ENCODE measurements at regions not wholly inside any gene's neighbourhood (a gene's known extent, or its start where the extent isn't known, plus 50 kb on each side); places are given as distances from the start of the nearest gene placed in this dataset.

DNA sequence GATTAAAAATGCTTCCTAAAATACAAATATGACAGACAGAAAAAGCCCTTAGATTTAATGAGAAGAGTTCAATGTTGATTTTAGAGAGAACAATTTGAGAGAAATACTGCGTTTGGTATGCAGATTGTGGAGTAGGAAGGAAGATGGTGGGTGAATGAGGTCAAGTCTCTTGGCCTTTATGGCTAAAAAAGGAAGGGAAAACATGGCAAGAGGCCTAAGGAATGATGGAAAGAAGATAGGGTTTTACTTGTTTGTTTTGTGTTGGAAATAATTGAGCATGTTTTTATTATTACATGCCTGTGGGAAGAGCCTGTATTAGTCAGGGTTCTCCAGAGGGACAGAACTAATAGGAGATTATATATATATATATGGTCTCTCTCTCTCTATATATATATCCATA is 318.1 kb downstream of the TRIB2 start:
- Mint-ChIP-seq H3K36me3 (ENCODE audit: low read depth) (no peaks in the 10 kb centered on the region), H3K4me3 (no peak overlapping the region)

DNA sequence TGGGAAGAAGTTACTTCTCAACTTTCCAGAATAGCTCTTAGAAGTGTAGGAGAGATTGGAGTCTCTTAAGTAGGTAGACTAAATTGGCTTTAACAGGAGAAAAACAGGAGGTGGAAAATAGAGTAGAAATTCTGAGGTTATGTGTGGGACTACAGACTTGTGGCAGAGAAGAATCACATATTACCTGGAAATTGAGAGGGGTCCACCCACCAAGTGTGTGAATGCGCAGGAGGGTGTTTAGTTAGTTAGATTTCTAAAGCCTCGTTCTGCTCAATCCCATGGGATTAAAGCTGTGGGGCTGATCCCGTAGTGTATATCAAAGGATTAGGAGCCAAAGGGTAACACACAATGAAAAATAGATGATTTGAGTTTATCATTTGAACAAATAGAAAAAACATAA is 319.1 kb downstream of the TRIB2 start:
- no peaks in the 10 kb centered on the region for H3K27me3 Mint-ChIP-seq (ENCODE audit: low read depth)
- H3K27ac Mint-ChIP-seq: no peak overlapping the region
- no peaks in the 10 kb centered on the region for H3K36me3 Mint-ChIP-seq (ENCODE audit: low read depth)
- no peaks in the 10 kb centered on the region for H3K4me1 Mint-ChIP-seq (ENCODE audit: low read depth)
- H3K4me3 Mint-ChIP-seq: no peak overlapping the region
- peaks cover 3% of the 10 kb centered on the region for H3K9me3 Mint-ChIP-seq

More for the DNA sequence above, 318.1 kb downstream of the TRIB2 start:
- H3K9me3 Mint-ChIP-seq: no peaks in the 10 kb centered on the region
- H3K27me3 Mint-ChIP-seq (ENCODE audit: low read depth): no peaks in the 10 kb centered on the region
- H3K4me1 Mint-ChIP-seq (ENCODE audit: low read depth): no peaks in the 10 kb centered on the region
- no peak overlapping the region for H3K27ac Mint-ChIP-seq

DNA sequence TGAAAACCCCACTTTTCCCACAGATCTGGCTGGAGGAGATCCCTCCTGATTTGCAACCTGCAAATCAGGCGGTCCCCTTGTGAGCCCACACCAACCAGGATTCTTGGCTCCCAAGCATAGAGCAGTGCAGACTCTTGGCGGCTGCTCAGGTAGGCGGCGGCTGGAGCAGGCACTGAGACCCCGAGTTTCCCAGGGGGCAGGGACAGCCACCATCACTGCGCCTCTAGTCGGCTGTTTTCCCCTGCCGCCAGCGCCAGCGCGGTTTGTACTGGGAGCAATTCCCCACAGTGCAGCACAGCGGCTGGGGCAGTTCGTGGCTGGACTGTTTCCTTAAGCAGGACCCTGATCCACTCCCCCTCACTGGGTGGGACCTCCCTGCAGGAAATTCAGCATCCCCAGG is 323.3 kb downstream of the TRIB2 start:
- Mint-ChIP-seq H3K27ac (no peak overlapping the region), H3K36me3 (ENCODE audit: low read depth) (no peaks in the 10 kb centered on the region), H3K27me3 (ENCODE audit: low read depth) (no peaks in the 10 kb centered on the region), H3K9me3 (peaks cover 10% of the 10 kb centered on the region), H3K4me1 (ENCODE audit: low read depth) (no peaks in the 10 kb centered on the region), H3K4me3 (no peak overlapping the region)

DNA sequence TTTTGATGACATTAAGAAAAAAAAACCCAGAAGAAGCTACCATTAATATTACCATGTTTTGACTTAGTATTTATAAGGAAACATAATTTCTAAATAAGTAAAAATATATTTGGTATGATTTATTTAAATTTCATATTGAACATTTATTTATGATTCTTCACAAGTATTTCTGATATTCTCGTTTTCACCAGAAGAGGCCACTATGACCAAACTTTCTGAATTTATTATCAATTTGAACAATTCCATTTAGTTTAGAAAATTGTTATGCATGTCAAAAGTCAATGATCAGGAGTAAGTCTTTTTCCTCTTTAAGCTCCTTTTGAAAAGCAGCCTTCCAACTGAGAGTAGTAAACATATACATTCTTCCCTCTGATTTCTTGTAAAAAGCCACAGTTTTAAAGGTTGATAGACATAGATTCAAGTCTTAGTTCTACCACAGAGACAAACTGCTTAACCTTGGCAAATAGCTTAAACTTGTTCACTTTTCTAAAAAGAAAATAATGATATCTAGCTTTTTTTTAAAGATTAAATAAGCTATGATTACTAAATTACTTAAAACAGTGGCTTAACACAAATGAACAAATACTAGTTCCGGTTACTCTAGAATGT is 329.9 kb downstream of the TRIB2 start:
- peaks cover 8% of the 10 kb centered on the region for H3K27me3 Mint-ChIP-seq (ENCODE audit: low read depth)
- H3K4me3 Mint-ChIP-seq: no peak overlapping the region
- H3K27ac Mint-ChIP-seq: no peak overlapping the region
- no peaks in the 10 kb centered on the region for H3K9me3 Mint-ChIP-seq
- no peaks in the 10 kb centered on the region for H3K36me3 Mint-ChIP-seq (ENCODE audit: low read depth)
- no peaks in the 10 kb centered on the region for H3K4me1 Mint-ChIP-seq (ENCODE audit: low read depth)

DNA sequence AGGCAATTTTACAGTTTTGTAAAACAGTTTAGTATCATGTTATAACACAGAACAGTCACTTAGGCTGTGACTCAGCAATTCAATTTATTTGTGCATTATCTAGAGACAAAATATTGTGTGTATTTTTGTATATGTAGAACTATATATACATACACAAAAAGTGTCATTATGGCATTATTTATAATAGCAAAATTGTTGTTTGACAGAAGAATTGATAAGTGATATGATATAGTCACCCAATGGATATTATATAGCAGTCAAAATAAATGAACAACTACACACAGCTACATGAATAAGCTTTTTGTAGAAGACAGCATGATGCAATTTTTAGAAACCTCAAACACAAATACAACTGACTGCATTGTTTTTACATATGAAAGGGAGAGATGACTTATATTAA is 334.0 kb downstream of the TRIB2 start:
- Mint-ChIP-seq H3K4me1 (ENCODE audit: low read depth) (no peaks in the 10 kb centered on the region), H3K36me3 (ENCODE audit: low read depth) (no peaks in the 10 kb centered on the region), H3K4me3 (no peak overlapping the region), H3K9me3 (no peaks in the 10 kb centered on the region), H3K27ac (no peak overlapping the region), H3K27me3 (ENCODE audit: low read depth) (peaks cover 8% of the 10 kb centered on the region)

DNA sequence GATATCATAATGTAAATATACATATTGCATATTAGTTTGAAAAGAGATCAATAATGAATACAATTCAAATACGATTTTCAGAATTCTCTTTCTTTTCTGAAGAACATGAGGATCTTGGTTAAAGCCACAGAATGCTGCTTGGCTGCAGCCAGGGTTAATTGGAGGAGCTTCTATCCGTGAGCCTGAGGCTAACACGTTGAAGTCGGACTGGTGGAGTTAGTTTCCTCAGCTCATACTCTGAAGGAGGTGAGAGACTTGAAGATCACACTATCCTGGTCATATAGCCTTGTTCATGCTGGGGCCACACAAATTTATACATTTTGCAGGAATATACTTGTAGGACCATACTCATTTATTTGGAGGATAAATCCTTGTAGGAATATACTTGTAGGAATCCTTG is 335.8 kb downstream of the TRIB2 start:
- peaks cover 5% of the 10 kb centered on the region for H3K27me3 Mint-ChIP-seq (ENCODE audit: low read depth)
- no peaks in the 10 kb centered on the region for H3K4me1 Mint-ChIP-seq (ENCODE audit: low read depth)
- H3K27ac Mint-ChIP-seq: no peak overlapping the region
- H3K36me3 Mint-ChIP-seq (ENCODE audit: low read depth): no peaks in the 10 kb centered on the region
- H3K9me3 Mint-ChIP-seq: no peaks in the 10 kb centered on the region
- H3K4me3 Mint-ChIP-seq: no peak overlapping the region

DNA sequence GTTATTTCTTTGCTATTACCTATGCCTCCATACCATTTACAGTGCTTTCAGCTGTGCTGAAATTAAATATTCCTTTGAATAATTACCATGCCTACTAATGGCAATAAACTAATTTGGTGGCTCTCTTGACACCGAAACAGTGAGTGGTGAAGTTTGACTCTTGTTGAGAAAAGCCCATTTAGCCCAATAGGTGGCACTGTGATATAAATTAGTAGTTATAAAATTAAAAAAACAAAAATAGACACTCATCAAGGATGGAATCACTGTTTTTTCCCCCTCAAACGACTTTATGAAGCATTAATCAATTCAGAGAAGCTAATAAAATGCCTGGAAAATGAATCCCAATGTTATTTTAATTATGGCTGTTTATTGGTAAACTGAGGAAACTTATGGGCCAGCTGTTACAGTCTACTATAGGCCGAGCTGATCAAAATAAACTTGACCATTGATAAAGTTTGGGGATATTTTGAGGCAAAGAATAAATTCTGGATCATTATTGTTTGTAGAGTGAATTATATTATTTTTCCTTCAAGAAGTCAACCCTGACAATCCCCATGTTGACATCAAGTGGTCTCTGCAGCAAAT is 339.6 kb downstream of the TRIB2 start:
- Mint-ChIP-seq H3K4me3 (no peak overlapping the region), H3K4me1 (ENCODE audit: low read depth) (no peaks in the 10 kb centered on the region), H3K36me3 (ENCODE audit: low read depth) (no peaks in the 10 kb centered on the region), H3K27ac (no peak overlapping the region), H3K9me3 (no peaks in the 10 kb centered on the region), H3K27me3 (ENCODE audit: low read depth) (no peaks in the 10 kb centered on the region)

DNA sequence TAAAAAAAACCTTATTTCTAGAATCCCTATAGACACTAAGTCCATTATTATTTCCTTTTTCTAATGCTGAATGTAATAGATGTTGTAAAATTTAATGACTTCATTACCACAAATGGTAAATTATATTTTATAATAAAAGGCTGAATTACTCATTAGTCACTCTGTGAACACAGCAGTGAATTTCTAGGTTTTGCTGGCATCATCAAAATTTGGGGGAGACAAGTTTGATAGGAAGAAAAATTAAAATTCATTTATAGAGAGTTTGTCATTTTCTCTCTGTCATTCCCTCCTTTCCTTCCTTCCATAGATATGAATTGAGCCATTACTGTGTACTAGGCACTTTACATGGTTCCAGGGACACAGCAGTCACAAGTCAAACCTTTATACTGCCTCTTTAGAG is 340.9 kb downstream of the TRIB2 start:
- Mint-ChIP-seq H3K27ac (no peak overlapping the region), H3K27me3 (ENCODE audit: low read depth) (no peaks in the 10 kb centered on the region), H3K4me3 (no peak overlapping the region), H3K4me1 (ENCODE audit: low read depth) (no peaks in the 10 kb centered on the region), H3K36me3 (ENCODE audit: low read depth) (no peaks in the 10 kb centered on the region), H3K9me3 (no peaks in the 10 kb centered on the region)

DNA sequence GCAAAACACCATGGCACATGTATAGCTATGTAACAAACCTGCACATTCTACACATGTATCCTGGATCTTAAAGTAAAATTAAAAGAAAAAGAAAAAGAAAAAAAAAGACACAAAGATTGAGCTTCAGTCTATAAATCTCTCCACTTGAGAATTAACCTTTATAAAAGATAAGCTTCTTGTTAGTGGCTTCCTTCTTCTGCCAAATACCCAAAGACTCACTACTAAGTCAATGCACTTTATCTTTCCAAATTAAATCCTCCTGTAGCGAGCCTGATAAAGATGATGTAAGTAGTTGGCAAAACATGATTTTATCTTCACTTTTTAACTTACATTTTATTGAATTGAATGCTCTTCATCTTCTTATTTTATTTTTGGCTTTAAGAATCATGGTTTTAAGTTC is 349.9 kb downstream of the TRIB2 start:
- Mint-ChIP-seq H3K27ac (no peak overlapping the region), H3K36me3 (ENCODE audit: low read depth) (no peaks in the 10 kb centered on the region), H3K27me3 (ENCODE audit: low read depth) (peaks cover 5% of the 10 kb centered on the region), H3K9me3 (no peaks in the 10 kb centered on the region), H3K4me3 (no peak overlapping the region), H3K4me1 (ENCODE audit: low read depth) (no peaks in the 10 kb centered on the region)

DNA sequence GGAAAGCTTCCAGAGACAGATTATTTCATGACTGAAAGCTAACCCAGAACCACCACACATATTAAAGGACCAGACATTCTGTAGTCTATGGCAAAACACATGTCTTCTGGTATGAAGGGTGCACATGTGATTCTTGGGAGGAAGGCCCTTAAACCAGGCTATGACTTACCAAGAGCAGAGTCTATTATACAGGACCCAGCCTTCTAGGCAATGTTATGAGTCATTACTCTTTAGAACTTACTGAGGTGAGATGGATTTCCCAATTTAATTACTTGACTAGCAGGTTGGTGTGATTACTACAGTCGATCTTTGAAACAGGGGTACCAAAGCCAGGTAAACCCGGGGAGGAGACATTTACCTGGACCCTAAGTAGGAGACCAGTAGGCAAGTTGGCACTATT is 350.8 kb downstream of the TRIB2 start:
- Mint-ChIP-seq H3K4me1 (ENCODE audit: low read depth) (no peaks in the 10 kb centered on the region), H3K27ac (no peak overlapping the region), H3K36me3 (ENCODE audit: low read depth) (no peaks in the 10 kb centered on the region), H3K27me3 (ENCODE audit: low read depth) (peaks cover 5% of the 10 kb centered on the region), H3K4me3 (no peak overlapping the region), H3K9me3 (no peaks in the 10 kb centered on the region)

DNA sequence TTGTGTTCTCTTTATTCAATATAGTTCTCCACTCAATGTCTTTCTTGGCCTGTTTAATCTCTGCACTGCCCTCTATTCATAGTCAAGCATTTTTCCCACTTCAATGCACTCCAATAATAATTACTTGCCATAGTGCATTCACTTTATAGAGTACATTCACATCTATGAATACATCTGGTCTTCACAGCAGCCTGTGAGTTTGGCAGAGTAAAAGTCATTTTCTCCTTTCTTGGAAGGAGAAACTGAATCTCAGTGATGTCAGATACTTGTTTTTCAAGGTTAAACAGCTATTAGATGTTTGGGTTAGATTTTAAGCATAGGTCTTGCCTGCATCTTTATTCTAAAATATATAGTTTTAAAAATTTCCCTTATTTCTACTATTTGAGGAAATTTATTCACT is 373.2 kb downstream of the TRIB2 start:
- no peaks in the 10 kb centered on the region for H3K27me3 Mint-ChIP-seq (ENCODE audit: low read depth)
- H3K27ac Mint-ChIP-seq: no peak overlapping the region
- H3K4me3 Mint-ChIP-seq: no peak overlapping the region
- H3K9me3 Mint-ChIP-seq: no peaks in the 10 kb centered on the region
- no peaks in the 10 kb centered on the region for H3K36me3 Mint-ChIP-seq (ENCODE audit: low read depth)
- no peaks in the 10 kb centered on the region for H3K4me1 Mint-ChIP-seq (ENCODE audit: low read depth)

DNA sequence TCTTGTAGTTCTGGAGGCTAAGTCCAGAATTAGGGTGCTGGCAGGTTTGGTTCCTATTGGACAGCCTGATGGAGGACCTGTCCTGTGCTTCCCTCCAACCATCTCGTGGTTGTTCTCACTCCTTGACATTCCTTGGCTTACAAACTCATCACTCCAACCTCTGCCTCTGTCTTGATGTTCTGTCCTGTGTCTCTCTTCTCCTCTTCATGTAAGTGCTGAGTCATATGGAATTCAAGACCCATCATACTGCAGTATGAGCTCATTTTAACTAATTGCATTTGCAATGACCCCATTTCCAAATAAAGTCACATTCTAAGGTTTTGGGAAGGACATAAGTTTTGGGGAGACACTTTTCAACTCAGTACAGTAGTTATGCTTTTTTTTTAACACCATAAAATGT is 374.7 kb downstream of the TRIB2 start:
- Mint-ChIP-seq H3K4me1 (ENCODE audit: low read depth) (no peaks in the 10 kb centered on the region), H3K27ac (no peak overlapping the region), H3K36me3 (ENCODE audit: low read depth) (no peaks in the 10 kb centered on the region), H3K4me3 (no peak overlapping the region), H3K27me3 (ENCODE audit: low read depth) (no peaks in the 10 kb centered on the region), H3K9me3 (no peaks in the 10 kb centered on the region)

DNA sequence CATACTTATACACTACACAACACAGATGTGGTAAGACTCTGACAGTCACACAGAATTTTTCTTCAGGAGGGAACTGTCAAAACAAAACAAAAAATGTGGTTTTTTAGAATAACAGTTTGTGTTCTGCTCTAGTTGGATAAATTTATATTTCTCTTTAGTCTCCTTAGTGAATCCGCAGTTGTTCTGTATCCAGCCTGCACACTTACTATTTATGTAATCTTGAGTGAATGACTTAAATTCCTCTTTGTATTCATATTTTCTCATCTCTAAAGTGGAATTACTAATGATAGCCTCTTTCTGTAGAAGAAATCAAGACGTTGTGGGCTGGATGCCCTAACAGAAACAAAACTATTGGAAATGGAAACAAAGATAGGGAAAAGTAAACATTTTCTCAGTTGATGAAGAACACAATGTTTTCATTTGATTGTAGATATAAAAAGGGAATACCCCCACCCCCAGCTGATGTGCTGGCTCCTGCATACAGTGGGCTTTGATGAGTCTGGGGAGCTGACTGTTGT is 375.2 kb downstream of the TRIB2 start:
- Mint-ChIP-seq H3K4me1 (ENCODE audit: low read depth) (no peaks in the 10 kb centered on the region), H3K4me3 (no peak overlapping the region), H3K27me3 (ENCODE audit: low read depth) (no peaks in the 10 kb centered on the region), H3K27ac (no peak overlapping the region), H3K36me3 (ENCODE audit: low read depth) (no peaks in the 10 kb centered on the region), H3K9me3 (no peaks in the 10 kb centered on the region)

DNA sequence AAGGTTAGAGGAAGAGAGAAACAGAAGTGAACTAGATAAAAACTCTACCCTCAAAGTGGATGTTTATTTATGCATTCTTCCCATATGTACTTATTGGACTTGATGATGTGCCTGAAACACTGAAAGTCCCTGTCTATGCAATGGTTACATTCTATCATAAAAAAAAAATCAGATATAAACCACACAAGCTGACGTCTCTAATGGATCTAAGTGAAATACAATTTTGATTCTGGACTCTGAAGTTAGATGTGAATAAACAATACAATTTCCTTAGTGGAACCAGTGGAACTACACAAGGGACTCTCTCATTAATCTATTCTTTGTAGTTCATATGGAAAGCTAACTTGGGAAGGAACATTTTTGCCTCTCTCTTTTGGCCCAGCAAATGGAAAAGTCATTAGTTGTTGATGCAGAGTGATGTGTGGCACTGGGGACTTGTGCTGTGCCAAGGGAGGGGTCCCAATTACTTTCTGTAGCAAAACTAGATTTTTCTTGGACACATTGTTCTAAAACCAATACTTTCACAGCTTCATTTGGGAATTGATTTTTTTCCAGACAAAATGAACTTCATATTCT is 376.8 kb downstream of the TRIB2 start:
- Mint-ChIP-seq H3K36me3 (ENCODE audit: low read depth) (no peaks in the 10 kb centered on the region), H3K27ac (no peak overlapping the region), H3K27me3 (ENCODE audit: low read depth) (no peaks in the 10 kb centered on the region), H3K9me3 (no peaks in the 10 kb centered on the region), H3K4me3 (no peak overlapping the region), H3K4me1 (ENCODE audit: low read depth) (no peaks in the 10 kb centered on the region)

DNA sequence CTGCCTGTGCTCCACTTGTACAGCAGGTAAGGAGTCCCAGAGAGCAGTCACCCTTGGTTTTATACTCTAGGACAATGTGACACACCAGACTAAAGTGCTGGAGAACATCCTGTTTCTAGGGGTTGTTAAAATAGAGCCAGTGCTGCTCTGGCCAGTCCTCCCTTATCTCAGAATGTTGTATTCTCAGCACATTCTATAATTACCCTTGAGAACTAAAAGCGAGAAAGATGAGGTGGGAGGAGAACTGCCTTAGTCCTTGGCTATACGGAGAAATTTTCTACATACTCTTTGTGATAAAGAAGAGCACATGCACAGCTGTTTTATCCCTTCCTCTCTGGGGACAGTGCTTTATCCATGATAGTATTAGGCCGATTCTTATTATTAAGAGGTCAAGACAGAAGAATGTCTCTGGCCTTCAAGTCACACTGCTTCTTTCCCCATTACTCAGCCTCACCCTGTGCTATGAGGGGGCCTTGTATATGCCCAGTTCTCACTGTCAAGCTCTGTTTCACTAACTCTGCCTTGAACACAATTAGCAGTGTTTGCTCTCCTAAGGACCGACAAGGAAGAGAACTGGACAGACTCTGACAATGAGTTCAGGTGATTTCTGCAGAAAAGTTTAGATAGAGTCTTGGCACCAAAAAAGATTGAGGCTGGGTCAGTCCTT is 385.8 kb downstream of the TRIB2 start:
- Mint-ChIP-seq H3K27me3 (ENCODE audit: low read depth) (no peaks in the 10 kb centered on the region), H3K9me3 (no peaks in the 10 kb centered on the region), H3K27ac (no peak overlapping the region), H3K4me1 (ENCODE audit: low read depth) (no peaks in the 10 kb centered on the region), H3K36me3 (ENCODE audit: low read depth) (no peaks in the 10 kb centered on the region), H3K4me3 (no peak overlapping the region)

Data from T-helper 1 cell treated with Interleukin-12 subunit alpha and Interleukin-12 subunit beta and Interleukin-4 antibody, amounts not matched to agents 30 μg/mL and 1 μg/mL, for 36 hours (primary cell).